BJ (cell line): ENCODE measurements at regions not wholly inside any gene's neighbourhood (a gene's known extent, or its start where the extent isn't known, plus 50 kb on each side); places are given as distances from the start of the nearest gene placed in this dataset.

ENCODE experiments used
- CTCF ChIA-PET: fragments of 350-600 bp; formaldehyde crosslinking; extraction: SDS; loops from one replicate; lab custom pipeline; 2021; ENCODE audit warnings: antibody characterized with exemption, inconsistent platforms; lab: Yijun Ruan, JAX
- POLR2A ChIA-PET: fragments of 300-600 bp; sonication (Branson Sonifier 250); formaldehyde crosslinking; extraction: SDS; loops from one replicate; lab custom pipeline; 2021; ENCODE audit warnings: antibody characterized with exemption; lab: Charles Lee
- DNase-seq: peaks from one replicate; pipeline ENCODE4 v3.0.0-alpha.2; 2011; ENCODE audit warnings: low read depth
- H3K27me3 ChIP-seq: 2 replicates; pipeline ENCODE4 v1.6.0; 2011; ENCODE audit warnings: low read length; ENCODE audit not compliant: control insufficient read depth, insufficient read depth
- H3K36me3 ChIP-seq: 2 replicates; pipeline ENCODE4 v1.5.1; 2011; ENCODE audit warnings: low read length; ENCODE audit not compliant: control insufficient read depth, insufficient read depth
- H3K4me3 ChIP-seq: 2 replicates; pipeline ENCODE4 v1.5.1; 2011; ENCODE audit warnings: low read depth, mild to moderate bottlenecking, control low read depth, low read length
- TF ChIP-seq, protein P1 (sequence below): IDR thresholded peaks from 2 replicates; pipeline ENCODE4 v1.5.1; 2011; ENCODE audit warnings: low read depth, mild to moderate bottlenecking, control low read depth, inconsistent platforms, low read length, moderate library complexity; ENCODE audit not compliant: insufficient read depth

DNA sequence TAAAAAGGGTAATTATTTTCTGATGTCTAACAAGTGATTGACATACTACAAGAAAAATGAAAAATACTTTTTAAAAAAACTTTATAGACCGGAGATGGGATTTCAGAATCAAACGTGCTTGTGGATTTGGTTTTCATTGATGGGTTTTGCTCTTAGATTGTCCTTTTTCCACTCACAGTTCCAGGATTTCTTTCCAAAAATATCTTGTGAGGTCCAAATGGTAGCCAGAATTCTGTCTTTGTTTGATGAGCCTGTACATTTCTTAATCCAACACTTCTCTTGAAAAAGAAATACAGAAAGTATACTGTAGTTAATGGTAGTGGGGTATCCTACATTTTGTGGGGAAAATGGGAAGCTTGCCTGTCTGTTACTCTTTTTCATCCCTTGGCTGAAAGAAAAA is 329.3 kb downstream of the KCNJ2 start:
- CTCF ChIA-PET, result interaction anchor here (0.5 kb wide), 1 partner anchor 19 kb away, joined by 4 read pairs; no protein-coding TSS in a partner anchor
- Histone ChIP-seq H3K27me3 (no peaks in the 10 kb centered on the region), H3K36me3 (no peaks in the 10 kb centered on the region), H3K4me3 (no peak overlapping the region)
- TF ChIP-seq, protein P1, sequence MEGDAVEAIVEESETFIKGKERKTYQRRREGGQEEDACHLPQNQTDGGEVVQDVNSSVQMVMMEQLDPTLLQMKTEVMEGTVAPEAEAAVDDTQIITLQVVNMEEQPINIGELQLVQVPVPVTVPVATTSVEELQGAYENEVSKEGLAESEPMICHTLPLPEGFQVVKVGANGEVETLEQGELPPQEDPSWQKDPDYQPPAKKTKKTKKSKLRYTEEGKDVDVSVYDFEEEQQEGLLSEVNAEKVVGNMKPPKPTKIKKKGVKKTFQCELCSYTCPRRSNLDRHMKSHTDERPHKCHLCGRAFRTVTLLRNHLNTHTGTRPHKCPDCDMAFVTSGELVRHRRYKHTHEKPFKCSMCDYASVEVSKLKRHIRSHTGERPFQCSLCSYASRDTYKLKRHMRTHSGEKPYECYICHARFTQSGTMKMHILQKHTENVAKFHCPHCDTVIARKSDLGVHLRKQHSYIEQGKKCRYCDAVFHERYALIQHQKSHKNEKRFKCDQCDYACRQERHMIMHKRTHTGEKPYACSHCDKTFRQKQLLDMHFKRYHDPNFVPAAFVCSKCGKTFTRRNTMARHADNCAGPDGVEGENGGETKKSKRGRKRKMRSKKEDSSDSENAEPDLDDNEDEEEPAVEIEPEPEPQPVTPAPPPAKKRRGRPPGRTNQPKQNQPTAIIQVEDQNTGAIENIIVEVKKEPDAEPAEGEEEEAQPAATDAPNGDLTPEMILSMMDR, result no peak
- POLR2A ChIA-PET, result no interaction called here
- DNase-seq, result no peak

GRCh38 chr17:70499067-70499786 is 329.9 kb downstream of the KCNJ2 start:
- Histone ChIP-seq H3K36me3 (no peaks in the 10 kb centered on the region), H3K27me3 (no peaks in the 10 kb centered on the region), H3K4me3 (no peak overlapping the region)
- TF ChIP-seq, protein P1, result no peak
- POLR2A ChIA-PET, result no interaction called here
- CTCF ChIA-PET, result no interaction called here
- DNase-seq, result no peak

DNA sequence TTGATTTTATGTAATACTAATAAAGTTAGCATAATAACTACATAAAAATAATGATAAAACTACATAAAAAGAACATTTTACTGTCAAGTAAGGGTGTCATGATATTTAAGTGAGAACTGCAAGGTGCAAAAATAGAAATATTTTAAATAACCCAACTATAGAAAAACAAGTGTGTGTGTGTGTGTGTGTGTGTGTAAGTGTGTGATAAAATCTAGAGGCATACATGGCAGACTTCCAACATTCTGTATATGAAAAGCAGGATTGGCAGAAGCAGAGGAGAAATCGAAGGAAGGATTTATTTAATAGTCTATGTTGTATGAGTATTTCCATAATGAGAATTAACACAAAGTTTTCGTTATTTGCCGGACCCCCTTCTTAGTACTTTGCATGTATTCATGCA is 334.1 kb downstream of the KCNJ2 start:
- CTCF ChIA-PET, result no interaction called here
- TF ChIP-seq, protein P1, result no peak
- POLR2A ChIA-PET, result no interaction called here
- no peaks in the 10 kb centered on the region for H3K36me3 ChIP-seq
- no peaks in the 10 kb centered on the region for H3K27me3 ChIP-seq
- H3K4me3 ChIP-seq, result no peak overlapping the region
- DNase-seq, result no peak

GRCh38 chr17:70510288-70510687 is 341.0 kb downstream of the KCNJ2 start:
- no peaks in the 10 kb centered on the region for H3K36me3 ChIP-seq
- no peak overlapping the region for H3K4me3 ChIP-seq
- no peaks in the 10 kb centered on the region for H3K27me3 ChIP-seq
- no peak for DNase-seq
- ChIA-PET POLR2A (no interaction called here), CTCF (no interaction called here)
- TF ChIP-seq, protein P1, result no peak

DNA sequence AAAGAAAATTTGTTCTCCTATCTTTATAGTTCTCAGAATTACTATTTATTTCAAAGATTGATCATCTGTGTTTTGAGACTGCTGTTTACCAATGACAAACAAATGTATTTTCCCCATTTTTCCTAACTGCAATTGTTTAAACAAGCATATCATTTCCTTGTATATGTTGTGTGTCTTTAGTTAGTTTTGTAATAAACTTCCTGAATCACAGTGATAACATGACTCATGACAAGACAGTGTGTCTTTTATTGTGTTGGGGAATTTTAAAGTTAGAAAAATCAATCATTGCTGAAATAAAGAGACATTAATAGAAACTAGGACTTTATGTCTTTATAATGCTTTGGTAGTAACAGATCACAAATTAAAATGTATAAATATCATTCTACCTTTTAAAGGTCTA is 348.5 kb downstream of the KCNJ2 start:
- Histone ChIP-seq H3K4me3 (no peak overlapping the region), H3K36me3 (no peaks in the 10 kb centered on the region), H3K27me3 (no peaks in the 10 kb centered on the region)
- POLR2A ChIA-PET, result no interaction called here
- TF ChIP-seq, protein P1, result no peak
- no peak for DNase-seq
- CTCF ChIA-PET, result no interaction called here
